ENCODE measurements at regions not wholly inside any gene's neighbourhood (a gene's known extent, or its start where the extent isn't known, plus 50 kb on each side); places are given as distances from the start of the nearest gene placed in this dataset.
A peak's percentile ranks its signal among the peaks of the same experiment; 100 is the strongest.

DNA sequence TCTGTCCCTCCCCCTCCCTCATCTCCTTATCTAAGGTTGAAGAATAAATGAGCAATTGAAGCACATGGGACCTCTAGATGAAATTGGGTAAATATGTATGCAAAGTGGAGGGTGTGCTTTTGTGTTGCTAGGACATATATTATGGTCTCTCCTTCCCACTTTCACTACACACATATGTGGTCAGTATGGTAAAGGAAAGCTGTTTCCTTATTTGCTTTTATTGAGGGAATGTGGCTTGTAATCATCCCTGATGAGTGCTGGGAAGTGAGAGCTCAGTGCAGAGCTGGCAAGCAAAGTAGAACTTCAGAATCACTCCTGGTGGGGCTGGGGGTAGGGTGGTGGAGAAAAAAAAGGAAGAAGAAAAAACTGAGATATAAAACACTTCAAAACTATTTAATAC lies 189.9 kb upstream of the ATP5MC3 start:
- H3K27ac Mint-ChIP-seq: no peak overlapping the region
- no peak overlapping the region for H3K4me3 Mint-ChIP-seq
- no peak for DNase-seq

DNA sequence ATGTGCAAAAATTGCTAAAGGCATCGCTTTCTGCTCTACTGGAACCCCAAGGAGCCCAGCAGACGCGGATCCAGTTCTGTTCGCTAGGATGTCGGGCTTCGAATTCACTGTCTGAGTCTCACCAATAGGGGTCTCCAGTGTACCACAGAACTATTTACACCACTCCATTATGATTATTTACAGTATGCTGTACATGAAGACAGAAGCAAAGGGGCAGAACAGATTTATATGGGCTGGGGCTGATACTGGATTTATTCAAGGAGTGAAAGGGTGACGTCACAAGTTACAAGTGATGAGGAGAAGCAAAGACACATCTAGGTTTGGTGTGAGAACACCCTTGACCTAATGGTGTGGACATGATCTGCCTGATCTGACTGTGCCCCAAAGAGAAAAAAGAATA lies 185.3 kb upstream of the ATP5MC3 start:
- H3K4me1 Mint-ChIP-seq: peaks cover 9% of the 10 kb centered on the region
- peak; percentile 50 for DNase-seq
- H3K27ac Mint-ChIP-seq: no peak overlapping the region
- TF ChIP-seq, protein P1, sequence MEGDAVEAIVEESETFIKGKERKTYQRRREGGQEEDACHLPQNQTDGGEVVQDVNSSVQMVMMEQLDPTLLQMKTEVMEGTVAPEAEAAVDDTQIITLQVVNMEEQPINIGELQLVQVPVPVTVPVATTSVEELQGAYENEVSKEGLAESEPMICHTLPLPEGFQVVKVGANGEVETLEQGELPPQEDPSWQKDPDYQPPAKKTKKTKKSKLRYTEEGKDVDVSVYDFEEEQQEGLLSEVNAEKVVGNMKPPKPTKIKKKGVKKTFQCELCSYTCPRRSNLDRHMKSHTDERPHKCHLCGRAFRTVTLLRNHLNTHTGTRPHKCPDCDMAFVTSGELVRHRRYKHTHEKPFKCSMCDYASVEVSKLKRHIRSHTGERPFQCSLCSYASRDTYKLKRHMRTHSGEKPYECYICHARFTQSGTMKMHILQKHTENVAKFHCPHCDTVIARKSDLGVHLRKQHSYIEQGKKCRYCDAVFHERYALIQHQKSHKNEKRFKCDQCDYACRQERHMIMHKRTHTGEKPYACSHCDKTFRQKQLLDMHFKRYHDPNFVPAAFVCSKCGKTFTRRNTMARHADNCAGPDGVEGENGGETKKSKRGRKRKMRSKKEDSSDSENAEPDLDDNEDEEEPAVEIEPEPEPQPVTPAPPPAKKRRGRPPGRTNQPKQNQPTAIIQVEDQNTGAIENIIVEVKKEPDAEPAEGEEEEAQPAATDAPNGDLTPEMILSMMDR (IDR thresholded peaks at IDR 0.05): peak; percentile 80
- no peaks in the 10 kb centered on the region for H3K9me3 Mint-ChIP-seq
- H3K27me3 Mint-ChIP-seq (ENCODE audit: low read depth, poor library complexity): peaks cover 31% of the 10 kb centered on the region
- H3K36me3 Mint-ChIP-seq (ENCODE audit: low read depth): no peaks in the 10 kb centered on the region
- H3K4me3 Mint-ChIP-seq: no peak overlapping the region

More for the DNA sequence above, 189.9 kb upstream of the ATP5MC3 start:
- no peaks in the 10 kb centered on the region for H3K36me3 Mint-ChIP-seq (ENCODE audit: low read depth)
- TF ChIP-seq, protein P1 (IDR thresholded peaks at IDR 0.05): no peak
- H3K4me1 Mint-ChIP-seq: peaks cover 11% of the 10 kb centered on the region
- H3K27me3 Mint-ChIP-seq (ENCODE audit: low read depth, poor library complexity): peaks cover 8% of the 10 kb centered on the region
- no peaks in the 10 kb centered on the region for H3K9me3 Mint-ChIP-seq

DNA sequence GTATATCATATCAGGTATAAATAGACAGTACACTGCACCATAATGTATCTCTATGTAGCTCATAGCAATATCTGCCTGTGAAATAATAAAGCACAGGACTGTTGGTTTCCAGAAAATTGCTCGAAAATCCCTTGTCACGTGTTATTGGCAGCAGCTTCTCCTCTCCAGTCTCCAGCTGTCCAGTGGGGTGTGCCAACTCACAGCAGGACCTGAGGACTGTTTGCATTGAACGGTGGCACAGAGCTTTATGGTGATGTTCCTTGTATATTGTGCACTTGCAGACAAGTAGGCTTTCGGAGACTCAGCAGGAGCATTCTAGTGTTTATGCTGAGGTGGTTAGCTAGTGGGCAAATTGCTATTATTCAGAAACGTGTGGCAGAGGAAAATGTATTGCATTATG lies 182.2 kb upstream of the ATP5MC3 start:
- no peak for DNase-seq
- Mint-ChIP-seq H3K27ac (no peak overlapping the region), H3K27me3 (ENCODE audit: low read depth, poor library complexity) (peaks cover 34% of the 10 kb centered on the region), H3K4me1 (no peaks in the 10 kb centered on the region), H3K36me3 (ENCODE audit: low read depth) (no peaks in the 10 kb centered on the region), H3K9me3 (no peaks in the 10 kb centered on the region), H3K4me3 (no peak overlapping the region)
- TF ChIP-seq, protein P1 (IDR thresholded peaks at IDR 0.05): no peak

DNA sequence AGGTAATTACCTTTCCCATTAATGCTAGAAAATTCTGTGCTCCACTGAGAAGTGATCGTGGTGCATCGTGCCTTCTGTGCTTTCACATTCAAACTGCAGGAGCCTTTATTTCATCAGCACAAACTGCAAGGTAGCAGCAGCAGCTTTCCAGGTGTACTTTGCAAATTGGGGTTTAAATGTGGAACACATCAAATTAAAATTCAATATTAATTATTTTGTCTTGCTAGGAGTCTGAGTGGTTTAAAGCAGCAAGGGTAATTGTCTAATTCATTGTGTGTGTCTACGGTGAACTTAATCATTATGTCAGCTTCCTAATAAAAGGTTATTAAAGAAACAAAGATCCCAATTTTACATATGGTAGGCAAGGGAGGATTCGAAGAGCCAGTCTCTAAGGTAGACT lies 180.8 kb upstream of the ATP5MC3 start:
- H3K27ac Mint-ChIP-seq: no peak overlapping the region
- no peaks in the 10 kb centered on the region for H3K9me3 Mint-ChIP-seq
- H3K36me3 Mint-ChIP-seq (ENCODE audit: low read depth): no peaks in the 10 kb centered on the region
- TF ChIP-seq, protein P1 (IDR thresholded peaks at IDR 0.05): no peak
- DNase-seq: no peak
- no peaks in the 10 kb centered on the region for H3K4me1 Mint-ChIP-seq
- peaks cover 43% of the 10 kb centered on the region for H3K27me3 Mint-ChIP-seq (ENCODE audit: low read depth, poor library complexity)
- H3K4me3 Mint-ChIP-seq: no peak overlapping the region

DNA sequence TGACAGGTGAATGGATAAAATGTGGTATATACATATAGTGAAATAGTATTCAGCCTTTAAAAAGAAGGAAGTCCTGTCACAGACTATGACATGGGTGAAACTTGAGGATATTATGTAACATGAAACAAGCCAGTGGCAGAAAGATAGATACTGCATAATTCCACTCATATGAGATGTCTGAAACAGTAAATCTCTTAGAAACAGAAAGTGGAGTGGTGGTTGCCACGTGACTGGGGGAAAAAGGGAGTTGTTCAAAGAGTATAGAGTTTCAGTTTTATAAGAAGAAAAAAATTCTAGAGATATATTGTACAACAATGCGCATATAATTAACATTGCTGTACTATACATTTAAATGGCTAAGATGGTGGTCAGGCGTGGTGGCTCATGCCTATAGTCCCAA lies 178.2 kb upstream of the ATP5MC3 start:
- DNase-seq: no peak
- H3K27ac Mint-ChIP-seq: no peak overlapping the region
- no peaks in the 10 kb centered on the region for H3K9me3 Mint-ChIP-seq
- H3K4me3 Mint-ChIP-seq: no peak overlapping the region
- peaks cover 44% of the 10 kb centered on the region for H3K27me3 Mint-ChIP-seq (ENCODE audit: low read depth, poor library complexity)
- TF ChIP-seq, protein P1 (IDR thresholded peaks at IDR 0.05): no peak
- H3K4me1 Mint-ChIP-seq: no peaks in the 10 kb centered on the region
- no peaks in the 10 kb centered on the region for H3K36me3 Mint-ChIP-seq (ENCODE audit: low read depth)

DNA sequence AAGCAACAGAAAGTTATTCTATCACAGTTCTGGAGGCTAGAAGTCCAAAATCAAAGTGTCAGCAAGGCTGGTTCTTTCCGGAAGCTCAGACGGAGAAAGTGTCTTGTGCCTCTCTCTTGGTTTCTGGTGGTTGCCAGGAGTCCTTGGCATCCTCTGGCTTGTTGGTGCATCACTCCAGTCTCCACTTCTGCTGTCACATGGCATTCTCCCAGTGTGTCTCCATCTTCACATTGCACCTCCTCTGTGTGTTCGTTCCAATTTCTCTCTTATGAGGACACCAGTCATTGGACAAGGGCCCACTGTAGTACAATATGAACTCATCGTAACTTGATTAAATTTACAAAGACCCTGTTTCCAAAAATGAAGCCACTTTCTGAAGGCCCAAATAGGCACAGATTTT lies 175.4 kb upstream of the ATP5MC3 start:
- Mint-ChIP-seq H3K4me3 (no peak overlapping the region), H3K9me3 (no peaks in the 10 kb centered on the region)
- TF ChIP-seq, protein P1 (IDR thresholded peaks at IDR 0.05): no peak

More for the DNA sequence above, 175.4 kb upstream of the ATP5MC3 start:
- H3K27ac Mint-ChIP-seq: no peak overlapping the region
- H3K27me3 Mint-ChIP-seq (ENCODE audit: low read depth, poor library complexity): peaks cover 38% of the 10 kb centered on the region
- peaks cover 21% of the 10 kb centered on the region for H3K4me1 Mint-ChIP-seq
- H3K36me3 Mint-ChIP-seq (ENCODE audit: low read depth): no peaks in the 10 kb centered on the region
- DNase-seq: no peak

All from nephron progenitor cell (in vitro differentiated cells).